AG04449 (cell line): ENCODE measurements at regions not wholly inside any gene's neighbourhood (a gene's known extent, or its start where the extent isn't known, plus 50 kb on each side); places are given as distances from the start of the nearest gene placed in this dataset.

Experiments used
- CTCF ChIA-PET: fragments of 350-600 bp; formaldehyde crosslinking; extraction: SDS; loops from one replicate; lab custom pipeline; 2021; ENCODE audit warnings: antibody characterized with exemption; lab: Yijun Ruan, JAX
- POLR2A ChIA-PET: fragments of 400-600, 350-600 bp; formaldehyde crosslinking; extraction: SDS; loops from one replicate; lab custom pipeline; 2020; ENCODE audit warnings: antibody characterized with exemption, inconsistent platforms; lab: Yijun Ruan, JAX
- DNase-seq: peaks from one replicate; pipeline ENCODE4 v3.0.0-alpha.2; 2010; ENCODE audit warnings: low read depth, low spot score
- H3K4me3 ChIP-seq: 2 replicates; pipeline ENCODE4 v1.5.1; 2011; ENCODE audit warnings: low read depth, mild to moderate bottlenecking, control low read depth, low read length
- TF ChIP-seq, protein P1 (sequence below): IDR thresholded peaks from one replicate; pipeline ENCODE4 v1.5.1; 2011; ENCODE audit warnings: mild to moderate bottlenecking, moderate library complexity, low read length, control low read depth, inconsistent platforms; ENCODE audit not compliant: insufficient read depth; ENCODE audit errors: missing control alignments

DNA sequence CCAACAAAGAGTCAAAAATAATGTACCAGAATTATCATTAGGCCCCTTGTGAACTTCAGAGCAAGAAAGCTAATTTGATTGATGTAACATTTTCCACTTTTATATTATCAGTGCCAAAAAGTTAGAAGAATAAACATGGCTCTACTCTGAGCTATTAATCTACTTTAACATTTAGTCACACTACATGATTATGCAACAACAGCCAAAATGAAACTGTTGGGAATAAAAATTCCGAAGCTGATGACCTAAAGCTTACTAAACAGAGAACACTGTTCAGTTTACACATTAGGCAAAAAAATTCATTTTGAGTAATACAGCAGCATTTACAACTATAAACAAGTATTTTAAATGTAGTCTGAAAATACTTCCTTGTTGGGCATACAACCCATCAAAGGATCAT is 1134.1 kb downstream of the EPHA3 start:
- POLR2A ChIA-PET = no interaction called here
- TF ChIP-seq, protein P1, sequence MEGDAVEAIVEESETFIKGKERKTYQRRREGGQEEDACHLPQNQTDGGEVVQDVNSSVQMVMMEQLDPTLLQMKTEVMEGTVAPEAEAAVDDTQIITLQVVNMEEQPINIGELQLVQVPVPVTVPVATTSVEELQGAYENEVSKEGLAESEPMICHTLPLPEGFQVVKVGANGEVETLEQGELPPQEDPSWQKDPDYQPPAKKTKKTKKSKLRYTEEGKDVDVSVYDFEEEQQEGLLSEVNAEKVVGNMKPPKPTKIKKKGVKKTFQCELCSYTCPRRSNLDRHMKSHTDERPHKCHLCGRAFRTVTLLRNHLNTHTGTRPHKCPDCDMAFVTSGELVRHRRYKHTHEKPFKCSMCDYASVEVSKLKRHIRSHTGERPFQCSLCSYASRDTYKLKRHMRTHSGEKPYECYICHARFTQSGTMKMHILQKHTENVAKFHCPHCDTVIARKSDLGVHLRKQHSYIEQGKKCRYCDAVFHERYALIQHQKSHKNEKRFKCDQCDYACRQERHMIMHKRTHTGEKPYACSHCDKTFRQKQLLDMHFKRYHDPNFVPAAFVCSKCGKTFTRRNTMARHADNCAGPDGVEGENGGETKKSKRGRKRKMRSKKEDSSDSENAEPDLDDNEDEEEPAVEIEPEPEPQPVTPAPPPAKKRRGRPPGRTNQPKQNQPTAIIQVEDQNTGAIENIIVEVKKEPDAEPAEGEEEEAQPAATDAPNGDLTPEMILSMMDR = no peak
- CTCF ChIA-PET = no interaction called here
- H3K4me3 ChIP-seq = no peak overlapping the region
- no peak for DNase-seq

DNA sequence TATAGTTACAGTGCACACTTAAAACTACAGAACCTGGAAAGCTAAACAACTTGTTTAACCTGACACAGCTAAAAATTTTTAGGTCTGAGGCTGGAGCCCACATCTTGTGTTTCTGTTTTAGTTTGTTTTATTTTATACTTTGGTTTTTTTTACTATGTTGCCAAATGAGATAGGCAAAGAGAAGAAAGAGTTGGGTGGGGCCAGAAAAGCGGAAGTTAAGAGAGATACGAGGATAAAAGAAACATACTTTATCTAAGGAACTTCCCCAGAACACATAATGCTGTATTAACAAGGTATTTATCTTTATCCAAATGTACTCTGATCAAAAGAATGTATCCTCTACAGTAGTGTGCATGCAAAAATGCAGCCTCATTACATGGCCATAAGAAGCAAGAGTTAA is 1145.7 kb downstream of the EPHA3 start:
- ChIA-PET POLR2A (no interaction called here), CTCF (no interaction called here)

DNA sequence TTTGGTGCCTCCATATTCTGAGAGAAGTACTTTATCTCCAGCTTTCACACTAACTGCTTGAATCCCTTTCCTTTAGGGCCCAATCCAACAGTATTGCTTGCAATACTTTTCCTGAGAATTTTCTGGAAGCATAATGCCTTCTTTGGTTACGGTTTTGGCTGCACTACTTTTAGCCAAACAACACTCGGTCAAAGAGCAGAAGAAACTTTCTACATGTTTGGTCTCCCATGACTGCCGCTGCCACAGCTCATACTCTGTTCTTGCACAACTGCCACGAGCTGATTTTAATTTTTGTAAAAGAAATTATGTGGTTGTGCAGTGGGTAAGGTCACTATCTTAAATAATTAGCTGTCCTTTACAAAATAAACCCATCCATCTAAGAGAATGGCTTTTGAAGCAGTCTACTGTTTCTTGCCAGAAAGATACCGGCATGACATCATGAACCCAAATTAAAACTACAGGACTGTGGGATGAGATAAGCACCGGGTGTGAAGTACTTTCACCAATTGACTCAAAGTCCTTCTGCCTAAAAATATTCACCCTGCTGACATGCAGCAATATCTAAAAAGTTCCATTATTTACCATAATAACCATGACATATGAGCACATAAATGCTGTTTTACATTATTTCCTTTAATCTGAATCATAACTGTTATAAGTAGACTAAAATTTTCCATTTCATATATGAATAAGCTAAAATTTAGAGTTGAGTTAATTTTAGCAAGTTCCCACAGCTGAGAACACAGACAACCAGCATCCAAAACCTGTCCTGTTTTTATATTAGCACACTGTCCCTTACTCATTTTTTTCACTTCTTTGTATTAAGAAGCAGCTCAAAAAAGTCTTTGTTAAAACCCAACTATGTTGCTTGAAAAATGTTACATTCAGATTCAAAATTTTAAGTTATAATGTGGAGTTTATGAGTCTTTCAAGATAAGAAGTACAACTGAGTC is 1154.3 kb downstream of the EPHA3 start:
- ChIA-PET CTCF (no interaction called here), POLR2A (no interaction called here)
- no peak overlapping the region for H3K4me3 ChIP-seq
- TF ChIP-seq, protein P1 = no peak
- DNase-seq = no peak

More for the DNA sequence above, 1145.7 kb downstream of the EPHA3 start:
- no peak overlapping the region for H3K4me3 ChIP-seq
- TF ChIP-seq, protein P1 = no peak
- no peak for DNase-seq
